ENCODE measurements at regions not wholly inside any gene's neighbourhood (a gene's known extent, or its start where the extent isn't known, plus 50 kb on each side); places are given as distances from the start of the nearest gene placed in this dataset.

GRCh38 chr1:71190843-71191242 is 110.0 kb upstream of the ZRANB2 start:
- H3K9me1 ChIP-seq (ENCODE audit: control insufficient read depth, insufficient read depth, low read length): no peaks in the 10 kb centered on the region
- FAIRE-seq (no peak), ATAC-seq (no peak), DNase-seq (ENCODE audit: extremely low read depth in 1 of 4, low spot score in 3 of 4) (no peak)
- ChIA-PET POLR2A (no interaction called here), CTCF (ENCODE audit: low intra/inter-chr PET ratio) (no interaction called here)
- no peaks in the 10 kb centered on the region for H4K20me1 ChIP-seq (replicated peaks; ENCODE audit: control insufficient read depth, insufficient read depth, low read length)
- no peak overlapping the region for H3K27ac ChIP-seq (ENCODE audit: extremely low read depth, low read depth, low read length)
- WGBS (ENCODE audit: insufficient coverage, low coverage, missing lambda C conversion rate): 0% methylated on average over 5 of the region's 5 CpGs
- no peaks in the 10 kb centered on the region for H3K4me1 ChIP-seq (replicated peaks in 1 of 2; ENCODE audit: control insufficient read depth in 2 of 2, insufficient read depth in 2 of 2, low read length in 2 of 2)
- H3K36me3 ChIP-seq (ENCODE audit: control insufficient read depth, insufficient read depth, low read length): no peaks in the 10 kb centered on the region
- in situ Hi-C loops (cut with MboI): no loop called here
- no peak overlapping the region for H2AFZ ChIP-seq (ENCODE audit: low read depth, low read length)
- intact Hi-C loops (cut with micrococcal nuclease): no loop called here
- H3K27me3 ChIP-seq (ENCODE audit: control insufficient read depth in 2 of 2, insufficient read depth in 2 of 2, low read length in 2 of 2): no peaks in the 10 kb centered on the region
- no peaks in the 10 kb centered on the region for H3K9me3 ChIP-seq (replicated peaks; ENCODE audit: control insufficient read depth, insufficient read depth, low read depth, low read length)
- no peak overlapping the region for H3K9ac ChIP-seq (ENCODE audit: insufficient read depth in 1 of 2, low read depth in 2 of 2, low read length in 2 of 2)
- no peak overlapping the region for H3K4me3 ChIP-seq
- H3K4me2 ChIP-seq (ENCODE audit: insufficient read depth, low read length): no peak overlapping the region
- H3K79me2 ChIP-seq (ENCODE audit: control insufficient read depth, insufficient read depth, low read length): no peaks in the 10 kb centered on the region
- no TSS peak for BruUV-seq (replicated peaks)
- TF ChIP-seq NONO (IDR thresholded peaks at IDR 0.05; ENCODE audit: low read depth in 2 of 2, low read length in 1 of 2) (no peak), MEF2D (tag; conservative IDR thresholded peaks at IDR 0.05; ENCODE audit: low read depth) (no peak), ZBTB40 (IDR thresholded peaks at IDR 0.05) (no peak), ZBTB40 (CRISPR knock-in tag; IDR thresholded peaks at IDR 0.05) (no peak), CHD4 (IDR thresholded peaks at IDR 0.05; ENCODE audit: insufficient read depth, insufficient replicate concordance, low read depth, low read length, poor library complexity, severe bottlenecking) (no peak), PCBP2 (IDR thresholded peaks at IDR 0.05; ENCODE audit: low read depth, low read length, poor library complexity, severe bottlenecking) (no peak), SMAD1 (IDR thresholded peaks at IDR 0.05; ENCODE audit: low read depth, low read length, partially characterized antibody) (no peak)
- TF ChIP-seq, protein P1, sequence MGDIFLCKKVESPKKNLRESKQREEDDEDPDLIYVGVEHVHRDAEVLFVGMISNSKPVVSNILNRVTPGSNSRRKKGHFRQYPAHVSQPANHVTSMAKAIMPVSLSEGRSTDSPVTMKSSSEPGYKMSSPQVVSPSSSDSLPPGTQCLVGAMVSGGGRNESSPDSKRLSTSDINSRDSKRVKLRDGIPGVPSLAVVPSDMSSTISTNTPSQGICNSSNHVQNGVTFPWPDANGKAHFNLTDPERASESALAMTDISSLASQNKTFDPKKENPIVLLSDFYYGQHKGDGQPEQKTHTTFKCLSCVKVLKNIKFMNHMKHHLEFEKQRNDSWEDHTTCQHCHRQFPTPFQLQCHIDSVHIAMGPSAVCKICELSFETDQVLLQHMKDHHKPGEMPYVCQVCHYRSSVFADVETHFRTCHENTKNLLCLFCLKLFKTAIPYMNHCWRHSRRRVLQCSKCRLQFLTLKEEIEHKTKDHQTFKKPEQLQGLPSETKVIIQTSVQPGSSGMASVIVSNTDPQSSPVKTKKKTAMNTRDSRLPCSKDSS (IDR thresholded peaks at IDR 0.05; ENCODE audit: low read depth, partially characterized antibody): no peak
